HEK293 (cell line): ENCODE measurements at regions not wholly inside any gene's neighbourhood (a gene's known extent, or its start where the extent isn't known, plus 50 kb on each side); places are given as distances from the start of the nearest gene placed in this dataset.

Experiments
- RBAK ChIP-seq: fragments of 450-650 bp; formaldehyde crosslinking; IDR thresholded peaks from 2 replicates; pipeline ENCODE4 v1.5.1; 2016; ENCODE audit warnings: missing biosample characterization, missing genetic modification characterization
- TCF7L2 ChIP-seq: IDR thresholded peaks from 2 replicates; pipeline ENCODE4 v1.6.1; 2011; ENCODE audit warnings: low read depth, mild to moderate bottlenecking, inconsistent platforms, low read length, moderate library complexity, borderline replicate concordance
- YY1 ChIP-seq: fragments of 450-650 bp; formaldehyde crosslinking; IDR thresholded peaks from 2 replicates; pipeline ENCODE4 v1.5.1; 2018; ENCODE audit warnings: missing biosample characterization, missing genetic modification characterization
- ZNF10 ChIP-seq: fragments of 450-650 bp; formaldehyde crosslinking; IDR thresholded peaks from 2 replicates; pipeline ENCODE4 v1.5.1; 2017; ENCODE audit warnings: missing biosample characterization, missing genetic modification characterization
- ZNF121 ChIP-seq: fragments of 450-650 bp; formaldehyde crosslinking; IDR thresholded peaks from 2 replicates; pipeline ENCODE4 v1.5.1; 2016; ENCODE audit warnings: missing biosample characterization, missing genetic modification characterization
- ZNF211 ChIP-seq: fragments of 450-650 bp; formaldehyde crosslinking; IDR thresholded peaks from 2 replicates; pipeline ENCODE4 v1.5.1; 2016; ENCODE audit warnings: low read depth, missing biosample characterization, missing genetic modification characterization
- ZNF433 ChIP-seq: fragments of 450-650 bp; formaldehyde crosslinking; IDR thresholded peaks from 2 replicates; pipeline ENCODE4 v1.5.1; 2016; ENCODE audit warnings: missing biosample characterization, missing genetic modification characterization, low read depth
- ZNF785 ChIP-seq: fragments of 450-650 bp; formaldehyde crosslinking; IDR thresholded peaks from 2 replicates; pipeline ENCODE4 v1.5.1; 2016; ENCODE audit warnings: missing biosample characterization, missing genetic modification characterization
- TF ChIP-seq, protein P1 (sequence below): fragments of 450-650 bp; formaldehyde crosslinking; IDR thresholded peaks from 2 replicates; pipeline ENCODE4 v1.5.1; 2016; ENCODE audit warnings: missing biosample characterization, missing genetic modification characterization
- TF ChIP-seq, protein P2 (sequence below): fragments of 450-650 bp; formaldehyde crosslinking; IDR thresholded peaks from 2 replicates; pipeline ENCODE4 v1.5.1; 2016; ENCODE audit warnings: missing biosample characterization, missing genetic modification characterization, low read depth
- TF ChIP-seq, protein P3 (sequence below): sonication (generic); formaldehyde crosslinking; IDR thresholded peaks from 2 replicates; pipeline ENCODE4 v1.8.1; 2022; ENCODE audit warnings: mild to moderate bottlenecking, moderate library complexity, missing genetic modification reagents
- TF ChIP-seq, protein P4 (sequence below): fragments of 450-650 bp; formaldehyde crosslinking; conservative IDR thresholded peaks from 2 replicates; pipeline ENCODE4 v1.5.1; 2016; ENCODE audit warnings: low read depth, missing biosample characterization, missing genetic modification characterization

DNA sequence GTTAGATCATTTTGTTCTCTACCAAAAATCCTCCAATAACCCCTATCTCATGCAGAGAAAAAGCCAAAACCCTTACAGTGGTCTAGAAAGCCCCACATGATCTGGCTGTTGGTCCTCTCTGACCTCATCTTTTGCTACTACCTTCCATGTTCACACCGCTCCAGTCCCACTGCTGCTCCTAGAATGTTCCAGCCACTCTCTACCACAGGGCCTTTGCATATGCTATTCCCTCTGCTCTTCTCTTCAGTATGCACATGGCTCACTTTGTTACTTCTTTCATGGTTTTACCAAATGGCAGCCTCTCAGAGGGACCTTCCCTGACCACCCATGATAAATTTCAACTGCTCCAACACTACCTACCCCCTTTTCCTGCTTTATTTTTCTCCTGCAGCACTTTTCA is 193.5 kb upstream of the CCDC150 start:
- TF ChIP-seq, protein P1, sequence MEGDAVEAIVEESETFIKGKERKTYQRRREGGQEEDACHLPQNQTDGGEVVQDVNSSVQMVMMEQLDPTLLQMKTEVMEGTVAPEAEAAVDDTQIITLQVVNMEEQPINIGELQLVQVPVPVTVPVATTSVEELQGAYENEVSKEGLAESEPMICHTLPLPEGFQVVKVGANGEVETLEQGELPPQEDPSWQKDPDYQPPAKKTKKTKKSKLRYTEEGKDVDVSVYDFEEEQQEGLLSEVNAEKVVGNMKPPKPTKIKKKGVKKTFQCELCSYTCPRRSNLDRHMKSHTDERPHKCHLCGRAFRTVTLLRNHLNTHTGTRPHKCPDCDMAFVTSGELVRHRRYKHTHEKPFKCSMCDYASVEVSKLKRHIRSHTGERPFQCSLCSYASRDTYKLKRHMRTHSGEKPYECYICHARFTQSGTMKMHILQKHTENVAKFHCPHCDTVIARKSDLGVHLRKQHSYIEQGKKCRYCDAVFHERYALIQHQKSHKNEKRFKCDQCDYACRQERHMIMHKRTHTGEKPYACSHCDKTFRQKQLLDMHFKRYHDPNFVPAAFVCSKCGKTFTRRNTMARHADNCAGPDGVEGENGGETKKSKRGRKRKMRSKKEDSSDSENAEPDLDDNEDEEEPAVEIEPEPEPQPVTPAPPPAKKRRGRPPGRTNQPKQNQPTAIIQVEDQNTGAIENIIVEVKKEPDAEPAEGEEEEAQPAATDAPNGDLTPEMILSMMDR: no peak
- TF ChIP-seq ZNF433 (tag by site-specific recombination) (no peak), ZNF121 (no peak), ZNF211 (no peak), ZNF785 (tag by site-specific recombination) (no peak), ZNF10 (no peak), YY1 (tag by site-specific recombination) (no peak), RBAK (tag by site-specific recombination) (no peak), TCF7L2 (no peak)
- TF ChIP-seq, protein P2, sequence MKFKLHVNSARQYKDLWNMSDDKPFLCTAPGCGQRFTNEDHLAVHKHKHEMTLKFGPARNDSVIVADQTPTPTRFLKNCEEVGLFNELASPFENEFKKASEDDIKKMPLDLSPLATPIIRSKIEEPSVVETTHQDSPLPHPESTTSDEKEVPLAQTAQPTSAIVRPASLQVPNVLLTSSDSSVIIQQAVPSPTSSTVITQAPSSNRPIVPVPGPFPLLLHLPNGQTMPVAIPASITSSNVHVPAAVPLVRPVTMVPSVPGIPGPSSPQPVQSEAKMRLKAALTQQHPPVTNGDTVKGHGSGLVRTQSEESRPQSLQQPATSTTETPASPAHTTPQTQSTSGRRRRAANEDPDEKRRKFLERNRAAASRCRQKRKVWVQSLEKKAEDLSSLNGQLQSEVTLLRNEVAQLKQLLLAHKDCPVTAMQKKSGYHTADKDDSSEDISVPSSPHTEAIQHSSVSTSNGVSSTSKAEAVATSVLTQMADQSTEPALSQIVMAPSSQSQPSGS (tag by site-specific recombination): no peak
- TF ChIP-seq, protein P3, sequence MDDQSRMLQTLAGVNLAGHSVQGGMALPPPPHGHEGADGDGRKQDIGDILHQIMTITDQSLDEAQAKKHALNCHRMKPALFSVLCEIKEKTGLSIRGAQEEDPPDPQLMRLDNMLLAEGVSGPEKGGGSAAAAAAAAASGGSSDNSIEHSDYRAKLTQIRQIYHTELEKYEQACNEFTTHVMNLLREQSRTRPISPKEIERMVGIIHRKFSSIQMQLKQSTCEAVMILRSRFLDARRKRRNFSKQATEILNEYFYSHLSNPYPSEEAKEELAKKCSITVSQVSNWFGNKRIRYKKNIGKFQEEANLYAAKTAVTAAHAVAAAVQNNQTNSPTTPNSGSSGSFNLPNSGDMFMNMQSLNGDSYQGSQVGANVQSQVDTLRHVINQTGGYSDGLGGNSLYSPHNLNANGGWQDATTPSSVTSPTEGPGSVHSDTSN: no peak
- TF ChIP-seq, protein P4, sequence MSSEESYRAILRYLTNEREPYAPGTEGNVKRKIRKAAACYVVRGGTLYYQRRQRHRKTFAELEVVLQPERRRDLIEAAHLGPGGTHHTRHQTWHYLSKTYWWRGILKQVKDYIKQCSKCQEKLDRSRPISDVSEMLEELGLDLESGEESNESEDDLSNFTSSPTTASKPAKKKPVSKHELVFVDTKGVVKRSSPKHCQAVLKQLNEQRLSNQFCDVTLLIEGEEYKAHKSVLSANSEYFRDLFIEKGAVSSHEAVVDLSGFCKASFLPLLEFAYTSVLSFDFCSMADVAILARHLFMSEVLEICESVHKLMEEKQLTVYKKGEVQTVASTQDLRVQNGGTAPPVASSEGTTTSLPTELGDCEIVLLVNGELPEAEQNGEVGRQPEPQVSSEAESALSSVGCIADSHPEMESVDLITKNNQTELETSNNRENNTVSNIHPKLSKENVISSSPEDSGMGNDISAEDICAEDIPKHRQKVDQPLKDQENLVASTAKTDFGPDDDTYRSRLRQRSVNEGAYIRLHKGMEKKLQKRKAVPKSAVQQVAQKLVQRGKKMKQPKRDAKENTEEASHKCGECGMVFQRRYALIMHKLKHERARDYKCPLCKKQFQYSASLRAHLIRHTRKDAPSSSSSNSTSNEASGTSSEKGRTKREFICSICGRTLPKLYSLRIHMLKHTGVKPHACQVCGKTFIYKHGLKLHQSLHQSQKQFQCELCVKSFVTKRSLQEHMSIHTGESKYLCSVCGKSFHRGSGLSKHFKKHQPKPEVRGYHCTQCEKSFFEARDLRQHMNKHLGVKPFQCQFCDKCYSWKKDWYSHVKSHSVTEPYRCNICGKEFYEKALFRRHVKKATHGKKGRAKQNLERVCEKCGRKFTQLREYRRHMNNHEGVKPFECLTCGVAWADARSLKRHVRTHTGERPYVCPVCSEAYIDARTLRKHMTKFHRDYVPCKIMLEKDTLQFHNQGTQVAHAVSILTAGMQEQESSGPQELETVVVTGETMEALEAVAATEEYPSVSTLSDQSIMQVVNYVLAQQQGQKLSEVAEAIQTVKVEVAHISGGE: no peak
